GM23338 (cell line): ENCODE measurements at regions not wholly inside any gene's neighbourhood (a gene's known extent, or its start where the extent isn't known, plus 50 kb on each side); places are given as distances from the start of the nearest gene placed in this dataset.

ENCODE experiments used
- ATAC-seq: fragments of 200-7000 bp; cut with Tn5 transposase; 3 replicates; pipeline ENCODE4 v1.9.1; 2020
- DNase-seq: peaks from one replicate; pipeline ENCODE4 v3.0.0-alpha.2; 2015; ENCODE audit warnings: low spot score
- H2AFZ ChIP-seq: fragments of 200-600 bp; sonication (generic); 2 replicates; pipeline ENCODE4 v1.8.0; 2016; ENCODE audit warnings: antibody characterized with exemption, mild to moderate bottlenecking, moderate library complexity
- H3F3A ChIP-seq: fragments of 200-600 bp; sonication (generic); replicated peaks from 2 replicates; pipeline ENCODE4 v1.8.0; 2017; ENCODE audit warnings: antibody characterized with exemption, mixed run types, low read depth
- H3K27ac ChIP-seq: fragments of 200-600 bp; sonication (generic); 2 replicates; pipeline ENCODE4 v1.6.1; 2016; ENCODE audit warnings: low read depth
- H3K27me3 ChIP-seq: fragments of 200-600 bp; sonication (generic); 2 replicates; pipeline ENCODE4 v1.8.0; 2016; ENCODE audit warnings: mild to moderate bottlenecking, mixed run types, moderate library complexity; ENCODE audit not compliant: insufficient read depth
- H3K36me3 ChIP-seq: fragments of 200-600 bp; sonication (generic); 2 replicates; pipeline ENCODE4 v1.8.0; 2016; ENCODE audit warnings: mild to moderate bottlenecking; ENCODE audit not compliant: insufficient read depth
- H3K4me1 ChIP-seq: fragments of 200-600 bp; sonication (generic); 2 replicates; pipeline ENCODE4 v1.8.0; 2016; ENCODE audit warnings: mild to moderate bottlenecking, moderate library complexity; ENCODE audit not compliant: insufficient read depth
- H3K4me2 ChIP-seq: fragments of 200-600 bp; sonication (generic); 2 replicates; pipeline ENCODE4 v1.7.1; 2017; ENCODE audit warnings: mixed run types
- H3K4me3 ChIP-seq: fragments of 200-600 bp; sonication (generic); 2 replicates; pipeline ENCODE4 v1.6.1; 2016; ENCODE audit warnings: mixed run types
- H3K79me2 ChIP-seq: fragments of 200-600 bp; sonication (generic); replicated peaks from 2 replicates; pipeline ENCODE4 v1.8.0; 2017; ENCODE audit warnings: mild to moderate bottlenecking; ENCODE audit not compliant: insufficient read depth
- H3K9me2 ChIP-seq: fragments of 200-600 bp; sonication (generic); 2 replicates; pipeline ENCODE4 v1.8.0; 2017; ENCODE audit not compliant: insufficient read depth
- H4K20me1 ChIP-seq: fragments of 200-600 bp; sonication (generic); replicated peaks from 2 replicates; pipeline ENCODE4 v1.8.0; 2017; ENCODE audit warnings: mild to moderate bottlenecking; ENCODE audit not compliant: insufficient read depth
- H3K27ac Mint-ChIP-seq: 2 replicates; pipeline ENCODE4 v1.8.0; 2020; ENCODE audit warnings: inconsistent platforms, mild to moderate bottlenecking, moderate library complexity, mixed read lengths
- H3K27me3 Mint-ChIP-seq: 3 replicates; pipeline ENCODE4 v1.8.0; 2022; ENCODE audit warnings: low read depth, mild to moderate bottlenecking, moderate library complexity, mixed read lengths, inconsistent platforms; ENCODE audit not compliant: insufficient read depth, poor library complexity
- H3K36me3 Mint-ChIP-seq: 3 replicates; pipeline ENCODE4 v1.8.0; 2021; ENCODE audit warnings: low read depth, mild to moderate bottlenecking, inconsistent platforms, moderate library complexity, mixed read lengths
- H3K4me1 Mint-ChIP-seq: 3 replicates; pipeline ENCODE4 v1.8.0; 2020; ENCODE audit warnings: mild to moderate bottlenecking, inconsistent platforms, mixed read lengths
- H3K4me3 Mint-ChIP-seq: 3 replicates; pipeline ENCODE4 v1.8.0; 2021; ENCODE audit warnings: moderate library complexity, mild to moderate bottlenecking, inconsistent platforms, mixed read lengths
- H3K9me3 Mint-ChIP-seq: 3 replicates; pipeline ENCODE4 v1.8.0; 2020; ENCODE audit warnings: moderate library complexity, mild to moderate bottlenecking, inconsistent platforms, mixed read lengths
- CREB1 ChIP-seq: fragments of 250-450 bp; sonication (Bioruptor Pico); IDR thresholded peaks from 2 replicates; pipeline ENCODE4 v1.5.0; 2020; ENCODE audit warnings: low read depth, mild to moderate bottlenecking, moderate library complexity
- CTCF ChIP-seq, 2 experiments: fragments of 200-600 bp in 1 of 2; sonication (generic) in 1 of 2; conservative IDR thresholded peaks; 2 replicates each; pipeline versions ENCODE4 v1.5.1 to v1.6.1; 2016 to 2017; ENCODE audit warnings: antibody characterized with exemption in 2 of 2, low read depth in 2 of 2, mild to moderate bottlenecking in 2 of 2, moderate library complexity in 1 of 2
- EZH2phosphoT487 ChIP-seq: fragments of 200-600 bp; sonication (generic); IDR thresholded peaks from one replicate; pipeline ENCODE4 v1.8.1; 2018; ENCODE audit warnings: antibody characterized with exemption; ENCODE audit not compliant: unreplicated experiment
- JUNB ChIP-seq: IDR thresholded peaks from one replicate; pipeline ENCODE4 v1.6.1; 2016; ENCODE audit warnings: antibody characterized with exemption; ENCODE audit not compliant: unreplicated experiment
- POLR2AphosphoS5 ChIP-seq: IDR thresholded peaks from 2 replicates; pipeline ENCODE4 v1.6.1; 2016; ENCODE audit warnings: antibody characterized with exemption, low read depth
- REST ChIP-seq: IDR thresholded peaks from one replicate; pipeline ENCODE4 v1.6.1; 2018; ENCODE audit warnings: antibody characterized with exemption; ENCODE audit not compliant: unreplicated experiment
- STAT1 ChIP-seq: IDR thresholded peaks from one replicate; pipeline ENCODE4 v1.6.1; 2016; ENCODE audit warnings: antibody characterized with exemption; ENCODE audit not compliant: unreplicated experiment
- ZNF331 ChIP-seq: fragments of 250-450 bp; sonication (Bioruptor Pico); IDR thresholded peaks from 2 replicates; pipeline ENCODE4 v1.5.0; 2020; ENCODE audit warnings: low read depth, mild to moderate bottlenecking, moderate library complexity
- TF ChIP-seq, protein P1 (sequence below): fragments of 250-450 bp; sonication (Bioruptor Pico); IDR thresholded peaks from 2 replicates; pipeline ENCODE4 v1.5.0; 2020; ENCODE audit warnings: mild to moderate bottlenecking, moderate library complexity

GRCh38 chrX:7330971-7331746 is 183.2 kb upstream of the PUDP start:
- Histone ChIP-seq H3K4me1 (no peaks in the 10 kb centered on the region), H3K36me3 (no peaks in the 10 kb centered on the region), H3K4me2 (no peak overlapping the region), H3K27me3 (no peaks in the 10 kb centered on the region), H3K4me3 (no peak overlapping the region), H2AFZ (no peak overlapping the region), H4K20me1 (no peaks in the 10 kb centered on the region), H3K79me2 (no peaks in the 10 kb centered on the region), H3F3A (no peaks in the 10 kb centered on the region), H3K9me2 (no peaks in the 10 kb centered on the region), H3K27ac (no peak overlapping the region)
- DNase-seq (no peak), ATAC-seq (no peak)
- TF ChIP-seq, protein P1, sequence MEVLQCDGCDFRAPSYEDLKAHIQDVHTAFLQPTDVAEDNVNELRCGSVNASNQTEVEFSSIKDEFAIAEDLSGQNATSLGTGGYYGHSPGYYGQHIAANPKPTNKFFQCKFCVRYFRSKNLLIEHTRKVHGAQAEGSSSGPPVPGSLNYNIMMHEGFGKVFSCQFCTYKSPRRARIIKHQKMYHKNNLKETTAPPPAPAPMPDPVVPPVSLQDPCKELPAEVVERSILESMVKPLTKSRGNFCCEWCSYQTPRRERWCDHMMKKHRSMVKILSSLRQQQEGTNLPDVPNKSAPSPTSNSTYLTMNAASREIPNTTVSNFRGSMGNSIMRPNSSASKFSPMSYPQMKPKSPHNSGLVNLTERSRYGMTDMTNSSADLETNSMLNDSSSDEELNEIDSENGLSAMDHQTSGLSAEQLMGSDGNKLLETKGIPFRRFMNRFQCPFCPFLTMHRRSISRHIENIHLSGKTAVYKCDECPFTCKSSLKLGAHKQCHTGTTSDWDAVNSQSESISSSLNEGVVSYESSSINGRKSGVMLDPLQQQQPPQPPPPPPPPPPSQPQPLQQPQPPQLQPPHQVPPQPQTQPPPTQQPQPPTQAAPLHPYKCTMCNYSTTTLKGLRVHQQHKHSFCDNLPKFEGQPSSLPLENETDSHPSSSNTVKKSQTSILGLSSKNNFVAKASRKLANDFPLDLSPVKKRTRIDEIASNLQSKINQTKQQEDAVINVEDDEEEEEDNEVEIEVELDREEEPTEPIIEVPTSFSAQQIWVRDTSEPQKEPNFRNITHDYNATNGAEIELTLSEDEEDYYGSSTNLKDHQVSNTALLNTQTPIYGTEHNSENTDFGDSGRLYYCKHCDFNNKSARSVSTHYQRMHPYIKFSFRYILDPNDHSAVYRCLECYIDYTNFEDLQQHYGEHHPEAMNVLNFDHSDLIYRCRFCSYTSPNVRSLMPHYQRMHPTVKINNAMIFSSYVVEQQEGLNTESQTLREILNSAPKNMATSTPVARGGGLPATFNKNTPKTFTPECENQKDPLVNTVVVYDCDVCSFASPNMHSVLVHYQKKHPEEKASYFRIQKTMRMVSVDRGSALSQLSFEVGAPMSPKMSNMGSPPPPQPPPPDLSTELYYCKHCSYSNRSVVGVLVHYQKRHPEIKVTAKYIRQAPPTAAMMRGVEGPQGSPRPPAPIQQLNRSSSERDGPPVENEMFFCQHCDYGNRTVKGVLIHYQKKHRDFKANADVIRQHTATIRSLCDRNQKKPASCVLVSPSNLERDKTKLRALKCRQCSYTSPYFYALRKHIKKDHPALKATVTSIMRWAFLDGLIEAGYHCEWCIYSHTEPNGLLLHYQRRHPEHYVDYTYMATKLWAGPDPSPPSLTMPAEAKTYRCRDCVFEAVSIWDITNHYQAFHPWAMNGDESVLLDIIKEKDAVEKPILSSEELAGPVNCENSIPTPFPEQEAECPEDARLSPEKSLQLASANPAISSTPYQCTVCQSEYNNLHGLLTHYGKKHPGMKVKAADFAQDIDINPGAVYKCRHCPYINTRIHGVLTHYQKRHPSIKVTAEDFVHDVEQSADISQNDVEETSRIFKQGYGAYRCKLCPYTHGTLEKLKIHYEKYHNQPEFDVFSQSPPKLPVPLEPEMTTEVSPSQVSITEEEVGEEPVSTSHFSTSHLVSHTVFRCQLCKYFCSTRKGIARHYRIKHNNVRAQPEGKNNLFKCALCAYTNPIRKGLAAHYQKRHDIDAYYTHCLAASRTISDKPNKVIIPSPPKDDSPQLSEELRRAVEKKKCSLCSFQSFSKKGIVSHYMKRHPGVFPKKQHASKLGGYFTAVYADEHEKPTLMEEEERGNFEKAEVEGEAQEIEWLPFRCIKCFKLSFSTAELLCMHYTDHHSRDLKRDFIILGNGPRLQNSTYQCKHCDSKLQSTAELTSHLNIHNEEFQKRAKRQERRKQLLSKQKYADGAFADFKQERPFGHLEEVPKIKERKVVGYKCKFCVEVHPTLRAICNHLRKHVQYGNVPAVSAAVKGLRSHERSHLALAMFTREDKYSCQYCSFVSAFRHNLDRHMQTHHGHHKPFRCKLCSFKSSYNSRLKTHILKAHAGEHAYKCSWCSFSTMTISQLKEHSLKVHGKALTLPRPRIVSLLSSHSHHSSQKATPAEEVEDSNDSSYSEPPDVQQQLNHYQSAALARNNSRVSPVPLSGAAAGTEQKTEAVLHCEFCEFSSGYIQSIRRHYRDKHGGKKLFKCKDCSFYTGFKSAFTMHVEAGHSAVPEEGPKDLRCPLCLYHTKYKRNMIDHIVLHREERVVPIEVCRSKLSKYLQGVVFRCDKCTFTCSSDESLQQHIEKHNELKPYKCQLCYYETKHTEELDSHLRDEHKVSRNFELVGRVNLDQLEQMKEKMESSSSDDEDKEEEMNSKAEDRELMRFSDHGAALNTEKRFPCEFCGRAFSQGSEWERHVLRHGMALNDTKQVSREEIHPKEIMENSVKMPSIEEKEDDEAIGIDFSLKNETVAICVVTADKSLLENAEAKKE, result no peak
- TF ChIP-seq CTCF (conservative IDR thresholded peaks at IDR 0.05; ENCODE audit: low read depth in 2 of 2) (no peak), JUNB (no peak), EZH2phosphoT487 (no peak), POLR2AphosphoS5 (no peak), REST (no peak), ZNF331 (CRISPR knock-in tag) (no peak), STAT1 (no peak), CREB1 (CRISPR knock-in tag) (no peak)
- Mint-ChIP-seq H3K27ac (no peak overlapping the region; the same call in 1 of the 2 replicates), H3K9me3 (no peaks in the 10 kb centered on the region), H3K36me3 (no peaks in the 10 kb centered on the region), H3K4me1 (no peaks in the 10 kb centered on the region), H3K4me3 (no peak overlapping the region), H3K27me3 (no peaks in the 10 kb centered on the region)
